ENCODE measurements at regions not wholly inside any gene's neighbourhood (a gene's known extent, or its start where the extent isn't known, plus 50 kb on each side); places are given as distances from the start of the nearest gene placed in this dataset.

- H3K9me3 ChIP-seq (ENCODE audit: low read depth, low read length) = no peaks in the 10 kb centered on the region
- H3K27ac ChIP-seq = no peak overlapping the region
- DNase-seq (ENCODE audit: low read depth, low spot score) = no peak
- H3K36me3 ChIP-seq (ENCODE audit: insufficient read depth, low read length) = no peaks in the 10 kb centered on the region
- no peak overlapping the region for H3K9ac ChIP-seq (ENCODE audit: insufficient read length)
- H3K4me3 ChIP-seq = no peak overlapping the region
- no peak for TF ChIP-seq POLR2AphosphoS5 (IDR thresholded peaks at IDR 0.05; ENCODE audit: borderline replicate concordance, low read depth, low read length)
- no peak for TF ChIP-seq FOXP2 (optimal IDR thresholded peaks at IDR 0.05; ENCODE audit: control extremely low read depth, extremely low read length, insufficient read depth)
- TF ChIP-seq EZH2 (IDR thresholded peaks at IDR 0.05) = no peak
Measured at GRCh38 chr13:56659041-56659471, 481.7 kb upstream of the PRR20A start.

GRCh38 chr13:56670563-56670962 lies 470.2 kb upstream of the PRR20A start:
- no peak overlapping the region for H3K27ac ChIP-seq
- DNase-seq (ENCODE audit: low read depth, low spot score) = no peak
- H3K9me3 ChIP-seq (ENCODE audit: low read depth, low read length) = no peaks in the 10 kb centered on the region
- no peak for TF ChIP-seq FOXP2 (optimal IDR thresholded peaks at IDR 0.05; ENCODE audit: control extremely low read depth, extremely low read length, insufficient read depth)
- TF ChIP-seq POLR2AphosphoS5 (IDR thresholded peaks at IDR 0.05; ENCODE audit: borderline replicate concordance, low read depth, low read length) = no peak
- no peak overlapping the region for H3K4me3 ChIP-seq
- no peak overlapping the region for H3K9ac ChIP-seq (ENCODE audit: insufficient read length)
- H3K36me3 ChIP-seq (ENCODE audit: insufficient read depth, low read length) = no peaks in the 10 kb centered on the region

GRCh38 chr13:56681404-56681803 lies 459.3 kb upstream of the PRR20A start:
- Histone ChIP-seq H3K9ac (ENCODE audit: insufficient read length) (no peak overlapping the region), H3K36me3 (ENCODE audit: insufficient read depth, low read length) (no peaks in the 10 kb centered on the region), H3K27ac (no peak overlapping the region), H3K4me3 (no peak overlapping the region), H3K9me3 (ENCODE audit: low read depth, low read length) (no peaks in the 10 kb centered on the region)
- DNase-seq (ENCODE audit: low read depth, low spot score) = no peak
- TF ChIP-seq POLR2AphosphoS5 (IDR thresholded peaks at IDR 0.05; ENCODE audit: borderline replicate concordance, low read depth, low read length) (no peak), FOXP2 (optimal IDR thresholded peaks at IDR 0.05; ENCODE audit: control extremely low read depth, extremely low read length, insufficient read depth) (no peak), EZH2 (IDR thresholded peaks at IDR 0.05) (no peak)

- H3K27ac ChIP-seq = no peak overlapping the region
Measured at GRCh38 chr13:56687131-56687530, 453.6 kb upstream of the PRR20A start.

GRCh38 chr13:56697011-56697410 lies 443.7 kb upstream of the PRR20A start:
- H3K9me3 ChIP-seq (ENCODE audit: low read depth, low read length) = no peaks in the 10 kb centered on the region
- no peak overlapping the region for H3K4me3 ChIP-seq
- no peaks in the 10 kb centered on the region for H3K36me3 ChIP-seq (ENCODE audit: insufficient read depth, low read length)
- H3K9ac ChIP-seq (ENCODE audit: insufficient read length) = no peak overlapping the region
- TF ChIP-seq POLR2AphosphoS5 (IDR thresholded peaks at IDR 0.05; ENCODE audit: borderline replicate concordance, low read depth, low read length) (no peak), FOXP2 (optimal IDR thresholded peaks at IDR 0.05; ENCODE audit: control extremely low read depth, extremely low read length, insufficient read depth) (no peak), EZH2 (IDR thresholded peaks at IDR 0.05) (no peak)
- DNase-seq (ENCODE audit: low read depth, low spot score) = no peak
- no peak overlapping the region for H3K27ac ChIP-seq

More at GRCh38 chr13:56687131-56687530, 453.6 kb upstream of the PRR20A start:
- H3K36me3 ChIP-seq (ENCODE audit: insufficient read depth, low read length) = no peaks in the 10 kb centered on the region
- no peaks in the 10 kb centered on the region for H3K9me3 ChIP-seq (ENCODE audit: low read depth, low read length)
- H3K9ac ChIP-seq (ENCODE audit: insufficient read length) = no peak overlapping the region
- H3K4me3 ChIP-seq = no peak overlapping the region
- DNase-seq (ENCODE audit: low read depth, low spot score) = no peak
- TF ChIP-seq EZH2 (IDR thresholded peaks at IDR 0.05) = no peak
- TF ChIP-seq FOXP2 (optimal IDR thresholded peaks at IDR 0.05; ENCODE audit: control extremely low read depth, extremely low read length, insufficient read depth) = no peak
- no peak for TF ChIP-seq POLR2AphosphoS5 (IDR thresholded peaks at IDR 0.05; ENCODE audit: borderline replicate concordance, low read depth, low read length)

- Histone ChIP-seq H3K27ac (no peak overlapping the region), H3K4me3 (no peak overlapping the region), H3K36me3 (ENCODE audit: insufficient read depth, low read length) (no peaks in the 10 kb centered on the region), H3K9me3 (ENCODE audit: low read depth, low read length) (no peaks in the 10 kb centered on the region), H3K9ac (ENCODE audit: insufficient read length) (no peak overlapping the region)
- no peak for DNase-seq (ENCODE audit: low read depth, low spot score)
- TF ChIP-seq POLR2AphosphoS5 (IDR thresholded peaks at IDR 0.05; ENCODE audit: borderline replicate concordance, low read depth, low read length) = no peak
- no peak for TF ChIP-seq FOXP2 (optimal IDR thresholded peaks at IDR 0.05; ENCODE audit: control extremely low read depth, extremely low read length, insufficient read depth)
- TF ChIP-seq EZH2 (IDR thresholded peaks at IDR 0.05) = no peak
Measured at GRCh38 chr13:56700324-56700723, 440.4 kb upstream of the PRR20A start.

- Histone ChIP-seq H3K9ac (ENCODE audit: insufficient read length) (no peak overlapping the region), H3K27ac (no peak overlapping the region), H3K36me3 (ENCODE audit: insufficient read depth, low read length) (no peaks in the 10 kb centered on the region), H3K4me3 (no peak overlapping the region), H3K9me3 (ENCODE audit: low read depth, low read length) (no peaks in the 10 kb centered on the region)
- no peak for DNase-seq (ENCODE audit: low read depth, low spot score)
- TF ChIP-seq POLR2AphosphoS5 (IDR thresholded peaks at IDR 0.05; ENCODE audit: borderline replicate concordance, low read depth, low read length) (no peak), EZH2 (IDR thresholded peaks at IDR 0.05) (no peak), FOXP2 (optimal IDR thresholded peaks at IDR 0.05; ENCODE audit: control extremely low read depth, extremely low read length, insufficient read depth) (no peak)
Measured at GRCh38 chr13:56706485-56706884, 434.2 kb upstream of the PRR20A start.

GRCh38 chr13:56713656-56714055 lies 427.1 kb upstream of the PRR20A start:
- Histone ChIP-seq H3K4me3 (no peak overlapping the region), H3K36me3 (ENCODE audit: insufficient read depth, low read length) (no peaks in the 10 kb centered on the region), H3K27ac (no peak overlapping the region), H3K9ac (ENCODE audit: insufficient read length) (no peak overlapping the region), H3K9me3 (ENCODE audit: low read depth, low read length) (no peaks in the 10 kb centered on the region)
- no peak for TF ChIP-seq EZH2 (IDR thresholded peaks at IDR 0.05)
- TF ChIP-seq POLR2AphosphoS5 (IDR thresholded peaks at IDR 0.05; ENCODE audit: borderline replicate concordance, low read depth, low read length) = no peak
- TF ChIP-seq FOXP2 (optimal IDR thresholded peaks at IDR 0.05; ENCODE audit: control extremely low read depth, extremely low read length, insufficient read depth) = no peak
- DNase-seq (ENCODE audit: low read depth, low spot score) = no peak

GRCh38 chr13:56718791-56719190 lies 421.9 kb upstream of the PRR20A start:
- Histone ChIP-seq H3K9ac (ENCODE audit: insufficient read length) (no peak overlapping the region), H3K36me3 (ENCODE audit: insufficient read depth, low read length) (no peaks in the 10 kb centered on the region), H3K4me3 (no peak overlapping the region), H3K27ac (no peak overlapping the region), H3K9me3 (ENCODE audit: low read depth, low read length) (no peaks in the 10 kb centered on the region)
- no peak for DNase-seq (ENCODE audit: low read depth, low spot score)
- TF ChIP-seq FOXP2 (optimal IDR thresholded peaks at IDR 0.05; ENCODE audit: control extremely low read depth, extremely low read length, insufficient read depth) (no peak), POLR2AphosphoS5 (IDR thresholded peaks at IDR 0.05; ENCODE audit: borderline replicate concordance, low read depth, low read length) (no peak), EZH2 (IDR thresholded peaks at IDR 0.05) (no peak)
